ENCODE measurements at regions not wholly inside any gene's neighbourhood (a gene's known extent, or its start where the extent isn't known, plus 50 kb on each side); places are given as distances from the start of the nearest gene placed in this dataset.

GRCh38 chr21:28817871-28818270 is 174.8 kb downstream of the LTN1 start:
- TF ChIP-seq CTCF (conservative IDR thresholded peaks at IDR 0.05), result no peak
- no peak for TF ChIP-seq ZFX (IDR thresholded peaks at IDR 0.05)
